DND-41 (cell line): ENCODE measurements at regions not wholly inside any gene's neighbourhood (a gene's known extent, or its start where the extent isn't known, plus 50 kb on each side); places are given as distances from the start of the nearest gene placed in this dataset.

Experiments used
- ATAC-seq: fragments of 200-7000 bp; cut with Tn5 transposase; 3 replicates; pipeline ENCODE4 v1.9.1; 2021; ENCODE audit warnings: low read depth; ENCODE audit not compliant: insufficient read depth
- DNase-seq: peaks from one replicate; pipeline ENCODE4 v3.0.0-alpha.2; 2020
- H2AFZ ChIP-seq: 2 replicates; pipeline ENCODE4 v1.6.0; 2012; ENCODE audit warnings: low read depth, low read length
- H3K27ac ChIP-seq: 2 replicates; pipeline ENCODE4 v1.5.1; 2012; ENCODE audit warnings: low read length, inconsistent platforms
- H3K27me3 ChIP-seq: fragments of 200-600 bp; sonication (generic); 2 replicates; pipeline ENCODE4 v1.6.0; 2012; ENCODE audit warnings: low read length, mild to moderate bottlenecking, inconsistent platforms; ENCODE audit not compliant: insufficient read depth, poor library complexity
- H3K36me3 ChIP-seq: 2 replicates; pipeline ENCODE4 v1.5.1; 2012; ENCODE audit warnings: low read length, inconsistent platforms; ENCODE audit not compliant: insufficient read depth
- H3K4me1 ChIP-seq: 2 replicates; pipeline ENCODE4 v1.5.1; 2012; ENCODE audit warnings: mild to moderate bottlenecking, low read length; ENCODE audit not compliant: insufficient read depth
- H3K4me2 ChIP-seq: 2 replicates; pipeline ENCODE4 v1.6.0; 2012; ENCODE audit warnings: mild to moderate bottlenecking, moderate library complexity, low read length, inconsistent platforms; ENCODE audit not compliant: insufficient read depth
- H3K4me3 ChIP-seq, 2 experiments: fragments of 200-600 bp in 1 of 2; shearing (Covaris generic) in 1 of 2; 2 replicates each; pipeline ENCODE4 v1.5.1; 2012 to 2016; ENCODE audit warnings: inconsistent platforms in 2 of 2, low read length in 2 of 2, mild to moderate bottlenecking in 2 of 2, low read depth in 1 of 2, moderate library complexity in 1 of 2
- H3K79me2 ChIP-seq: 2 replicates; pipeline ENCODE4 v1.6.0; 2012; ENCODE audit warnings: low read length, inconsistent platforms; ENCODE audit not compliant: insufficient read depth
- H3K9ac ChIP-seq: 2 replicates; pipeline ENCODE4 v1.6.0; 2012; ENCODE audit warnings: low read depth, mild to moderate bottlenecking, inconsistent platforms, low read length, moderate library complexity
- H3K9me3 ChIP-seq: 2 replicates; pipeline ENCODE4 v1.5.1; 2012; ENCODE audit warnings: low read length, moderate library complexity, mild to moderate bottlenecking, inconsistent platforms; ENCODE audit not compliant: insufficient read depth, severe bottlenecking
- H4K20me1 ChIP-seq: 2 replicates; pipeline ENCODE4 v1.6.0; 2012; ENCODE audit warnings: low read length; ENCODE audit not compliant: insufficient read depth
- CTCF ChIP-seq: IDR thresholded peaks from 2 replicates; pipeline ENCODE4 v1.5.1; 2012; ENCODE audit warnings: borderline replicate concordance, low read length, moderate library complexity, mild to moderate bottlenecking; ENCODE audit not compliant: poor library complexity, severe bottlenecking; ENCODE audit errors: extremely low read depth
- EZH2 ChIP-seq: IDR thresholded peaks from 3 replicates; pipeline ENCODE4 v1.6.1; 2012; ENCODE audit warnings: borderline replicate concordance, low read depth, mild to moderate bottlenecking, moderate library complexity, low read length, inconsistent platforms; ENCODE audit not compliant: severe bottlenecking

GRCh38 chr17:63240106-63240505 is 206.0 kb downstream of the CYB561 start:
- no peaks in the 10 kb centered on the region for H3K79me2 ChIP-seq
- H4K20me1 ChIP-seq: no peaks in the 10 kb centered on the region
- H3K36me3 ChIP-seq: no peaks in the 10 kb centered on the region
- no peak overlapping the region for H3K9ac ChIP-seq
- H3K4me3 ChIP-seq: no peak overlapping the region
- DNase-seq: no peak
- no peak for ATAC-seq
- no peaks in the 10 kb centered on the region for H3K9me3 ChIP-seq
- no peak overlapping the region for H3K4me2 ChIP-seq
- TF ChIP-seq EZH2 (no peak), CTCF (no peak)
- no peaks in the 10 kb centered on the region for H3K4me1 ChIP-seq
- H3K27ac ChIP-seq: no peak overlapping the region
- H3K27me3 ChIP-seq: no peaks in the 10 kb centered on the region
- no peak overlapping the region for H2AFZ ChIP-seq

- H3K9me3 ChIP-seq: no peaks in the 10 kb centered on the region
- H3K79me2 ChIP-seq: no peaks in the 10 kb centered on the region
- H3K27ac ChIP-seq: no peak overlapping the region
- no peak overlapping the region for H3K4me2 ChIP-seq
- H3K4me3 ChIP-seq: no peak overlapping the region
- H4K20me1 ChIP-seq: no peaks in the 10 kb centered on the region
- no peak for DNase-seq
- TF ChIP-seq EZH2 (no peak), CTCF (no peak)
- no peak for ATAC-seq
- H3K9ac ChIP-seq: no peak overlapping the region
- no peaks in the 10 kb centered on the region for H3K36me3 ChIP-seq
- no peak overlapping the region for H2AFZ ChIP-seq
- no peaks in the 10 kb centered on the region for H3K4me1 ChIP-seq
- no peaks in the 10 kb centered on the region for H3K27me3 ChIP-seq
These were observed 199.8 kb downstream of the CYB561 start for GRCh38 chr17:63246344-63246743.

- H3K36me3 ChIP-seq: no peaks in the 10 kb centered on the region
- no peaks in the 10 kb centered on the region for H3K4me1 ChIP-seq
- H2AFZ ChIP-seq: no peak overlapping the region
- H3K9ac ChIP-seq: no peak overlapping the region
- H3K9me3 ChIP-seq: no peaks in the 10 kb centered on the region
- no peaks in the 10 kb centered on the region for H4K20me1 ChIP-seq
- H3K4me3 ChIP-seq: no peak overlapping the region
- ATAC-seq (no peak), DNase-seq (no peak)
- no peak for TF ChIP-seq EZH2
- TF ChIP-seq CTCF: no peak
- no peak overlapping the region for H3K4me2 ChIP-seq
- no peak overlapping the region for H3K27ac ChIP-seq
- H3K27me3 ChIP-seq: no peaks in the 10 kb centered on the region
- H3K79me2 ChIP-seq: no peaks in the 10 kb centered on the region
These were observed 198.4 kb downstream of the CYB561 start for GRCh38 chr17:63247706-63248105.
